ENCODE measurements at regions not wholly inside any gene's neighbourhood (a gene's known extent, or its start where the extent isn't known, plus 50 kb on each side); places are given as distances from the start of the nearest gene placed in this dataset.

DNA sequence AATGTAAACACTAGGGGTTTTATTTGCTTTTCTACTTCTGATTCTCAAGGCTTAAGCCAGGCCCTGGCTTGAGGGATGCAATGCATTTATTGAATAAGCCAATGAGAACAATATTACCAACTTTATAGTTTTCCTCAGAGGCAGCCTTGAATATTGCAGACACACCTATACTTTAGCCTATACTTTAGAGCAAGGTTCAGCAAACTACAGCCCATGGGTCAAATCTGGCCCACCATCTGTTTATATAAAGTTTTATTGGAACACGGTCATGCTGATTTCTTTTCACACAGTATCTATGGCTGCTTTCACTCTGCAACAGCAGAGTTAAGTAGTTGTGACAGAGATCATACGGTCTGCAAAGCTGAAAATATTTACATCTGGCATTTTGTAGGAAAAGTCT, 50.3 kb upstream of the E2F8 start:
- TF ChIP-seq, protein P1, sequence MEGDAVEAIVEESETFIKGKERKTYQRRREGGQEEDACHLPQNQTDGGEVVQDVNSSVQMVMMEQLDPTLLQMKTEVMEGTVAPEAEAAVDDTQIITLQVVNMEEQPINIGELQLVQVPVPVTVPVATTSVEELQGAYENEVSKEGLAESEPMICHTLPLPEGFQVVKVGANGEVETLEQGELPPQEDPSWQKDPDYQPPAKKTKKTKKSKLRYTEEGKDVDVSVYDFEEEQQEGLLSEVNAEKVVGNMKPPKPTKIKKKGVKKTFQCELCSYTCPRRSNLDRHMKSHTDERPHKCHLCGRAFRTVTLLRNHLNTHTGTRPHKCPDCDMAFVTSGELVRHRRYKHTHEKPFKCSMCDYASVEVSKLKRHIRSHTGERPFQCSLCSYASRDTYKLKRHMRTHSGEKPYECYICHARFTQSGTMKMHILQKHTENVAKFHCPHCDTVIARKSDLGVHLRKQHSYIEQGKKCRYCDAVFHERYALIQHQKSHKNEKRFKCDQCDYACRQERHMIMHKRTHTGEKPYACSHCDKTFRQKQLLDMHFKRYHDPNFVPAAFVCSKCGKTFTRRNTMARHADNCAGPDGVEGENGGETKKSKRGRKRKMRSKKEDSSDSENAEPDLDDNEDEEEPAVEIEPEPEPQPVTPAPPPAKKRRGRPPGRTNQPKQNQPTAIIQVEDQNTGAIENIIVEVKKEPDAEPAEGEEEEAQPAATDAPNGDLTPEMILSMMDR (conservative IDR thresholded peaks at IDR 0.05), result no peak
- no peak for TF ChIP-seq ZFX (IDR thresholded peaks at IDR 0.05)

All from C4-2B (cell line).